Upper lobe of right lung (tissue), 1 donor: ENCODE measurements at regions not wholly inside any gene's neighbourhood (a gene's known extent, or its start where the extent isn't known, plus 50 kb on each side); places are given as distances from the start of the nearest gene placed in this dataset.

Experiments used
- ATAC-seq: fragments of 200-7000 bp; cut with Tn5 transposase; one replicate; pipeline ENCODE4 v1.9.1; 2020; ENCODE audit warnings: mild to moderate bottlenecking, moderate library complexity
- DNase-seq: peaks from one replicate; pipeline ENCODE4 v3.0.0-alpha.2; 2020
- H3K27ac ChIP-seq: fragments of 200-600 bp; one replicate; pipeline ENCODE4 v1.8.0; 2022
- H3K27me3 ChIP-seq: fragments of 200-600 bp; one replicate; pipeline ENCODE4 v1.8.0; 2022; ENCODE audit warnings: mild to moderate bottlenecking
- H3K36me3 ChIP-seq: fragments of 200-600 bp; one replicate; pipeline ENCODE4 v1.8.0; 2022
- H3K4me1 ChIP-seq: fragments of 200-600 bp; one replicate; pipeline ENCODE4 v1.8.0; 2022
- H3K4me3 ChIP-seq: fragments of 200-600 bp; one replicate; pipeline ENCODE4 v1.8.0; 2022; ENCODE audit warnings: mild to moderate bottlenecking
- H3K9me3 ChIP-seq: fragments of 200-600 bp; one replicate; pipeline ENCODE4 v1.8.0; 2022
- intact Hi-C: fragments of 100-400 bp; cut with DNase I; formaldehyde crosslinking; loops from one replicate; pipeline ENCODE4 v1.11.0; 2022
- TF ChIP-seq, protein P1 (sequence below): fragments of 200-600 bp; IDR thresholded peaks from one replicate; pipeline ENCODE4 v1.8.0; 2022; ENCODE audit warnings: antibody characterized with exemption
- donor health status: DM: no; HTN: yes; CAD: no; lungs with severe emphysema.

GRCh38 chr10:104587751-104588150 is 53.3 kb upstream of the SORCS3 start:
- intact Hi-C loops, result no loop called here
- Histone ChIP-seq H3K4me3 (no peak overlapping the region), H3K27me3 (no peaks in the 10 kb centered on the region), H3K9me3 (no peaks in the 10 kb centered on the region), H3K36me3 (no peaks in the 10 kb centered on the region), H3K4me1 (no peaks in the 10 kb centered on the region), H3K27ac (no peak overlapping the region)
- TF ChIP-seq, protein P1, sequence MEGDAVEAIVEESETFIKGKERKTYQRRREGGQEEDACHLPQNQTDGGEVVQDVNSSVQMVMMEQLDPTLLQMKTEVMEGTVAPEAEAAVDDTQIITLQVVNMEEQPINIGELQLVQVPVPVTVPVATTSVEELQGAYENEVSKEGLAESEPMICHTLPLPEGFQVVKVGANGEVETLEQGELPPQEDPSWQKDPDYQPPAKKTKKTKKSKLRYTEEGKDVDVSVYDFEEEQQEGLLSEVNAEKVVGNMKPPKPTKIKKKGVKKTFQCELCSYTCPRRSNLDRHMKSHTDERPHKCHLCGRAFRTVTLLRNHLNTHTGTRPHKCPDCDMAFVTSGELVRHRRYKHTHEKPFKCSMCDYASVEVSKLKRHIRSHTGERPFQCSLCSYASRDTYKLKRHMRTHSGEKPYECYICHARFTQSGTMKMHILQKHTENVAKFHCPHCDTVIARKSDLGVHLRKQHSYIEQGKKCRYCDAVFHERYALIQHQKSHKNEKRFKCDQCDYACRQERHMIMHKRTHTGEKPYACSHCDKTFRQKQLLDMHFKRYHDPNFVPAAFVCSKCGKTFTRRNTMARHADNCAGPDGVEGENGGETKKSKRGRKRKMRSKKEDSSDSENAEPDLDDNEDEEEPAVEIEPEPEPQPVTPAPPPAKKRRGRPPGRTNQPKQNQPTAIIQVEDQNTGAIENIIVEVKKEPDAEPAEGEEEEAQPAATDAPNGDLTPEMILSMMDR, result no peak
- ATAC-seq (no peak), DNase-seq (no peak)

DNA sequence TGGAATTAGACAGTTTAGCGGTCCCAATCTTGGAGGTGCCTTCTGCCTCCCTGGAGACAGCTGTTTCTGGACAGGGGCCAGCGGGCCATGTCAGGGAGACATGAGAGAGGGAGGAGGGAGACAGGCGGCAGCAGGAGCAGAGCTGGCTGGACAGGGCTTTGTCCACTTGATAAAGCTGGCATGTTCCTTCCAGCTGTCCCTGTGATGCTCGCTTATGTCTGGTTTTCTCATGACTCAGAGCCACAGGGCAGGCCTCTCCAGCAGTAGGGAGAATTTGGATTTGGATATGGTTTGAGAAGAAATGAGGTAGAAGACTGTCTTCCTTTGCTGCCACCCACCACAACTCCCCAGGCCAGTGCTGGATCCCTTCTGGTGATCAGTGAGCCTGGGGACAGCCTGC is 51.7 kb upstream of the SORCS3 start:
- no peak for ATAC-seq
- H3K4me1 ChIP-seq, result no peaks in the 10 kb centered on the region
- intact Hi-C loops, result no loop called here

DNA sequence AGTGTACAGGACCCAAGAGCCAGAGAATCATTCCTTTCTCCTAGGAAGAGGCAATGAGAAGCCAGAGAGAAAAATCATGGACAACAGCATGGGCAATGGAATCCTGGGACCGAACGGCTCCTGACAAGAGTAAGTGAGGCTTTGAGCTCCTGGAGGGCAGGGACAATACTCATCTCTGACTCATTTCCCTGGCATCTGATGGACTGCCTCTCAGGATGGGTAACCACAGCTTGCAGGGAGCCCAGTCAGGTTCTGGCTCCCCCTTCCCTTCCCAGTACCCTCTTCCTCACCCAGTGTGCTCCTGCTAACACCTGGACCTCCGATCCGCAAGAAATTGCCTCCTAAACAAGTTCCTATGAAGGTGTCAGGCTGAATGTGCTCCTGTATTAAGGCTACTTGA is 51.2 kb upstream of the SORCS3 start:
- DNase-seq, result no peak
- TF ChIP-seq, protein P1, result no peak
- no peaks in the 10 kb centered on the region for H3K4me1 ChIP-seq
- intact Hi-C loops, result no loop called here
- H3K4me3 ChIP-seq, result no peak overlapping the region
- no peaks in the 10 kb centered on the region for H3K36me3 ChIP-seq
- ATAC-seq, result no peak
- no peaks in the 10 kb centered on the region for H3K9me3 ChIP-seq
- no peak overlapping the region for H3K27ac ChIP-seq
- H3K27me3 ChIP-seq, result no peaks in the 10 kb centered on the region

More for the DNA sequence above, 51.7 kb upstream of the SORCS3 start:
- Histone ChIP-seq H3K36me3 (no peaks in the 10 kb centered on the region), H3K27me3 (no peaks in the 10 kb centered on the region), H3K27ac (no peak overlapping the region), H3K9me3 (no peaks in the 10 kb centered on the region), H3K4me3 (no peak overlapping the region)
- no peak for DNase-seq
- TF ChIP-seq, protein P1, result no peak
